HUES64 (cell line): ENCODE measurements at regions not wholly inside any gene's neighbourhood (a gene's known extent, or its start where the extent isn't known, plus 50 kb on each side); places are given as distances from the start of the nearest gene placed in this dataset.

Experiments used
- H3K27ac ChIP-seq: 2 replicates; pipeline ENCODE4 v1.7.0; 2013; ENCODE audit warnings: low read depth, low read length, inconsistent platforms
- H3K27me3 ChIP-seq: 2 replicates; pipeline ENCODE4 v1.6.1; 2013; ENCODE audit warnings: mild to moderate bottlenecking, low read length; ENCODE audit not compliant: insufficient read depth
- H3K36me3 ChIP-seq: 2 replicates; pipeline ENCODE4 v1.6.1; 2013; ENCODE audit warnings: mild to moderate bottlenecking, low read length; ENCODE audit not compliant: insufficient read depth
- H3K4me1 ChIP-seq: 2 replicates; pipeline ENCODE4 v1.6.1; 2013; ENCODE audit warnings: mild to moderate bottlenecking, low read length, moderate library complexity; ENCODE audit not compliant: insufficient read depth
- H3K4me3 ChIP-seq: 2 replicates; pipeline ENCODE4 v1.5.1; 2013; ENCODE audit warnings: mild to moderate bottlenecking, low read length, moderate library complexity
- H3K9ac ChIP-seq: 2 replicates; pipeline ENCODE4 v1.6.1; 2013; ENCODE audit warnings: mild to moderate bottlenecking, low read depth, low read length
- H3K9me3 ChIP-seq: 2 replicates; pipeline ENCODE4 v1.6.1; 2013; ENCODE audit warnings: low read depth, low read length; ENCODE audit not compliant: insufficient read depth
- WGBS: fragments of 150-250, 120-280 bp; methylation state at CpG from one replicate; pipeline ENCODE4 v1.1.7; 2013; ENCODE audit warnings: missing lambda C conversion rate; 5-methylcytosine and 5-hydroxymethylcytosine counted together

DNA sequence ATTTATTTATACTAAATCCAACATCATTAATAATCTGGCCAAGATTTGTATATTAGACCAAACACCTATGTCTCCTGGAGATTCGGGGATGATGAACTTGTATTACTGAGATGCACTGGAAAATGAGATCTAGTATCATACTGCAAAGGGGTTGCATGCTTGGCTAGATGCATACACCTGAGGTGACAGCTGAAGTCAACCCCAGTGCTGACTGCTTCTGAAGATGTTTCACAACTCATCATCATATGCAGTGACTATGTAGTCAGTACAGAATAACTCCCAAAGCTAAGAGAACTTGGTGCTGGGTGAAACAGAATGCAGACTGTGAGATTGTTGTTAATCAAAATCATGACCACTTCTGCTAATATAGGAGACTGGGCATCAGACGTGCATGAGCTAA lies 1114.2 kb downstream of the NSUN3 start:
- H3K4me1 ChIP-seq, result peaks cover 4% of the 10 kb centered on the region; the same call in 1 of the 2 replicates
- no peak overlapping the region for H3K4me3 ChIP-seq
- no peak overlapping the region for H3K27ac ChIP-seq
- no peaks in the 10 kb centered on the region for H3K36me3 ChIP-seq
- no peaks in the 10 kb centered on the region for H3K27me3 ChIP-seq
- H3K9me3 ChIP-seq, result no peaks in the 10 kb centered on the region
- H3K9ac ChIP-seq, result no peak overlapping the region
- 100% methylated on average over 1 of the region's 2 CpGs for WGBS

GRCh38 chr3:95184038-95184437 lies 1121.2 kb downstream of the NSUN3 start:
- no peaks in the 10 kb centered on the region for H3K9me3 ChIP-seq
- H3K36me3 ChIP-seq, result no peaks in the 10 kb centered on the region
- H3K4me1 ChIP-seq, result no peaks in the 10 kb centered on the region
- H3K27me3 ChIP-seq, result no peaks in the 10 kb centered on the region
- H3K27ac ChIP-seq, result no peak overlapping the region
- WGBS, result 90% methylated on average over 6 of the region's 6 CpGs
- H3K4me3 ChIP-seq, result no peak overlapping the region
- H3K9ac ChIP-seq, result no peak overlapping the region

DNA sequence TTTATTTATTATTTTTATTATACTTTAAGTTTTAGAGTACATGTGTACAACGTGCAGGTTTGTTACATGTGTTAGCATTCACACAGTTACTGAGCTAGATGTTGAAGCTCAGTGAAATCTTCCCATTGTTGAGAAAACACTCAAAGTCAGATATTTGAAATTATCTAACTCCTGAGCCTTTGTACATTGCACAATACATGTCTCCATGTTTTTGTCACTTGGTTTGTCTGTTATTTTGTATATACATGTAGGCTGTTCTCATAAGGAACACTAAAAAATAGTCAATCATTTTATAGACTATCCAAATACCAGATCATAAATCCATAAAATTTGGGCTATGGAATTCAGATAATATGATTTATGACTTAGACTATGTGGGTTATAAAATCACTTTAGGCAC lies 1126.5 kb downstream of the NSUN3 start:
- no peaks in the 10 kb centered on the region for H3K4me1 ChIP-seq
- H3K9me3 ChIP-seq, result no peaks in the 10 kb centered on the region
- H3K4me3 ChIP-seq, result no peak overlapping the region
- no peaks in the 10 kb centered on the region for H3K27me3 ChIP-seq
- no peaks in the 10 kb centered on the region for H3K36me3 ChIP-seq
- no peak overlapping the region for H3K27ac ChIP-seq
- no peak overlapping the region for H3K9ac ChIP-seq
- WGBS, result 82% methylated on average over 1 of the region's 1 CpG

GRCh38 chr3:95197661-95198060 lies 1134.8 kb downstream of the NSUN3 start:
- Histone ChIP-seq H3K27me3 (no peaks in the 10 kb centered on the region), H3K9ac (no peak overlapping the region), H3K36me3 (no peaks in the 10 kb centered on the region), H3K4me1 (no peaks in the 10 kb centered on the region), H3K9me3 (no peaks in the 10 kb centered on the region), H3K4me3 (no peak overlapping the region), H3K27ac (no peak overlapping the region)
- 93% methylated on average over 4 of the region's 4 CpGs for WGBS

DNA sequence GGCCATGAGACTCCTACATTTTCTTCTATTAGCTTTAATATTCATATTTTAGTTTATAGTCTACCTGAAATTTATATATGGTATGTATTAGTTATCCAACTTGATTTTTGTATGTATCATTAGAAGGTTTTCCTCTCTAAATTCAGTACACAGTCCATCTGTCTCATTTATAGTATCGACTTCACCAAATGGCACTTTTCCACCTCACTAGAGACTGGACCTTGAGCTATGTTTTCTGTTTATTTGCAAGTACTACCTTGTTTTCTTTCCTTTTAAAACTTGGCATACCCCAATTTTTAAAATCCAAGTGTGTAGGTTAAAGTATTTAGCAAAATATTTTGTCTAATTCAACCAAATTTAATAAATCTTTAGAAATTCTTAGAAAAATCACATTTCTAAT lies 1137.5 kb downstream of the NSUN3 start:
- Histone ChIP-seq H3K4me1 (no peaks in the 10 kb centered on the region), H3K9ac (no peak overlapping the region), H3K27ac (no peak overlapping the region), H3K27me3 (no peaks in the 10 kb centered on the region), H3K9me3 (no peaks in the 10 kb centered on the region), H3K4me3 (no peak overlapping the region), H3K36me3 (no peaks in the 10 kb centered on the region)
- 100% methylated on average over 1 of the region's 1 CpG for WGBS

DNA sequence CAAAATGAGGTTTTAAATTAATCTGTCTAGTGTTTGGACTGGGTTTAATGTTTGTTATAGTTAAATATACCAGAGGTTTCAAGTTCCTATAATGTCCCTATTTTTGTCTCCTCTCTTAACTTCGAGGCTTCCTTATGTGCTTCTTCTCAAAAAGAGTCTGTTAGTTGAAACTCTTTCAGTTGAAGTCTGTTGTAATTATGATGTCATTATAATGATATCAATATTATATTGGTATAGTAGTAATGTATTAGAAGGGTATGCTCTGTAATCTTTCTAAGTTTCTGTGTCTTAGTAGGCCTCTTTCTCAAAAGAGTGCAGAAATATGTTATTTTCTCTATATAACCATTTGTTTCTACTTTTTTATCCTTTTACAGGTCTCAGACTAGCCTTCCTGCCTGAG lies 1148.0 kb downstream of the NSUN3 start:
- peaks cover 7% of the 10 kb centered on the region for H3K9me3 ChIP-seq
- H3K27me3 ChIP-seq, result no peaks in the 10 kb centered on the region
- no CpG with 5 or more reads among the region's 1 CpG for WGBS
- no peak overlapping the region for H3K4me3 ChIP-seq
- H3K36me3 ChIP-seq, result no peaks in the 10 kb centered on the region
- no peak overlapping the region for H3K27ac ChIP-seq
- no peak overlapping the region for H3K9ac ChIP-seq
- peaks cover 6% of the 10 kb centered on the region; the same call in 1 of the 2 replicates for H3K4me1 ChIP-seq

DNA sequence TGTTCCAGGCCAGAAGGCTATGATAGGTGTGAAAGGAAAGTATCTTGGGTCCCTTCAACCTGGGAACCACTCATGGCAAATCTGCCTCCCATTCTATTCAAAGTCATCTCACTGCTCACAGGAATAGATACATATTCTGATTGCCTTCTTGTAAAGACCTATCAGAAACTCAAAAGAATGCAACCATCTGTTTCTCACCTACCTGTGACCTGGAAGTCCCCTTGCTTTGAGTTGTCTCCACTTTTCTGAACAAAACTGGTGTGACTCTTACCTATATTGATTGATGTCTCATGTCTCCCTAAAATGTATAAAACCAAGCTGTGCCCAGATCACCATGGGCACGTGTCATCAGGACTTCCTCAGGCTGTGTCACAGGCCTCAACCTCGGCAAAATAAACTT lies 1149.3 kb downstream of the NSUN3 start:
- Histone ChIP-seq H3K4me1 (peaks cover 6% of the 10 kb centered on the region; the same call in 1 of the 2 replicates), H3K27ac (no peak overlapping the region), H3K4me3 (no peak overlapping the region), H3K27me3 (no peaks in the 10 kb centered on the region), H3K36me3 (no peaks in the 10 kb centered on the region), H3K9me3 (peaks cover 20% of the 10 kb centered on the region), H3K9ac (no peak overlapping the region)
- 97% methylated on average over 2 of the region's 2 CpGs for WGBS

GRCh38 chr3:95215437-95215957 lies 1152.6 kb downstream of the NSUN3 start:
- Histone ChIP-seq H3K4me3 (no peak overlapping the region), H3K9me3 (peaks cover 33% of the 10 kb centered on the region), H3K9ac (no peak overlapping the region), H3K36me3 (no peaks in the 10 kb centered on the region), H3K4me1 (peaks cover 6% of the 10 kb centered on the region; the same call in 1 of the 2 replicates), H3K27me3 (no peaks in the 10 kb centered on the region), H3K27ac (no peak overlapping the region)
- WGBS, result 100% methylated on average over 1 of the region's 1 CpG

- H3K36me3 ChIP-seq, result no peaks in the 10 kb centered on the region
- peaks cover 33% of the 10 kb centered on the region for H3K9me3 ChIP-seq
- peaks cover 5% of the 10 kb centered on the region; the same call in 1 of the 2 replicates for H3K4me1 ChIP-seq
- no peak overlapping the region for H3K9ac ChIP-seq
- H3K4me3 ChIP-seq, result no peak overlapping the region
- H3K27ac ChIP-seq, result no peak overlapping the region
- no peaks in the 10 kb centered on the region for H3K27me3 ChIP-seq
These were observed 1154.8 kb downstream of the NSUN3 start for GRCh38 chr3:95217661-95218060.

DNA sequence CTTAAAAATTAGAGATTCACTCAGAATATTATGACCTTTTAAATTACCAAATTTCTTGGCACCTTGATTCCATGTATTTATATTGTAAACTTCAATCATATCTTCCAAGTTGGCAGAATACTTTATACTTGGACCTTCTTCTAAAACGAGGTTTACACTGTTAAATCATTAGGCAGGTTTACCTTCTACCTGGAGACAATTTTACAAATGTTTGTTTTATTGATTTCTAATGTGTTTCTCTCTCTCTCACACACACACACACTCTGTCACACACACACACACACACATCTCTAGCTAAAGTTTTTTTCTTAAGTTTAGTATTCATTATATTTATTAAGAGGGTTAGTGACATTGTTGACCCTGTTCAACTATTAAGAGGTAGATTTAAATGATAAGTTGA lies 1155.6 kb downstream of the NSUN3 start:
- Histone ChIP-seq H3K9ac (no peak overlapping the region), H3K9me3 (peaks cover 33% of the 10 kb centered on the region), H3K27me3 (no peaks in the 10 kb centered on the region), H3K27ac (no peak overlapping the region), H3K4me3 (no peak overlapping the region), H3K4me1 (no peaks in the 10 kb centered on the region), H3K36me3 (no peaks in the 10 kb centered on the region)
- WGBS, result 83% methylated on average over 1 of the region's 1 CpG

DNA sequence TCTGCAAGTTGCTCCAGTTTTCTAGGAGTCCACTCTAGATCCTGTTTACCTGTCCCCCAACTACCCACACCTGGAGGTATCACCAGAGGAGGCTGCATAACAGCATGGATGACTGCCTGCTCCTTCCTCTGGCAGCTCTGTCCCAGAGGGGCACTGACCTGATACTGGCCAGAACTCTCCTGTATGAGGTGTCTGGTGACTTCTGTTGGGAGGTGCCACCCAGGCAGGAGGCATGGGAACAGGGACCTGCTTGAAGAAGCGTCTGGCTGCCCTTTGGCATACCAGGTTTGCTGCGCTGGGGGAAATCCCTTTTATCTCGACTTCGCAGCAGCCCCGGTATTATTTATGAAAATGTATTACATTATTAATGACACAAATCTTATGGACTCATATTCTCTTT lies 1163.6 kb downstream of the NSUN3 start:
- 93% methylated on average over 2 of the region's 5 CpGs for WGBS
- Histone ChIP-seq H3K4me3 (no peak overlapping the region), H3K27me3 (no peaks in the 10 kb centered on the region), H3K9me3 (peaks cover 14% of the 10 kb centered on the region), H3K36me3 (no peaks in the 10 kb centered on the region), H3K27ac (no peak overlapping the region), H3K9ac (no peak overlapping the region), H3K4me1 (no peaks in the 10 kb centered on the region)

DNA sequence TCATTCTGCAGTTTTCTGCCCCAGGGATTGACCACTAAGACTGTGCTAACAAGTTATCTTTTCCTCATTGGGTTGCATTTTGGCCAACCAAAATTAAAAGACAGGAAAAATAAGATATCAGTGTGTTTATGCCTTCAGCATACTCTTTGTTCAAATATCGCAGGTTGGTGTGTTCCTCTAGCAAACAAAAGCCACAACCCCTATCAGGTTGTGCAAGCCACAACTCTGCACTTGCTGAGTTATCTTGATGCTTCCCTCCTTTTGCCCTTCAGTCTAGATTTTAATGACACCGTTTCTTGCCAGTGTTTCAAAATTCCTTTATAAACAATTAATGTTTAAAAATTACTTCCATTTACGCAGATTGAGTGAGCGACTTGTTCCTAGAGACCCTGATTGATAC lies 1164.2 kb downstream of the NSUN3 start:
- peaks cover 14% of the 10 kb centered on the region for H3K9me3 ChIP-seq
- WGBS, result 94% methylated on average over 4 of the region's 4 CpGs
- H3K36me3 ChIP-seq, result no peaks in the 10 kb centered on the region
- H3K9ac ChIP-seq, result no peak overlapping the region
- H3K4me1 ChIP-seq, result no peaks in the 10 kb centered on the region
- H3K4me3 ChIP-seq, result no peak overlapping the region
- H3K27me3 ChIP-seq, result no peaks in the 10 kb centered on the region
- no peak overlapping the region for H3K27ac ChIP-seq
